ENCODE measurements at regions not wholly inside any gene's neighbourhood (a gene's known extent, or its start where the extent isn't known, plus 50 kb on each side); places are given as distances from the start of the nearest gene placed in this dataset.

DNA sequence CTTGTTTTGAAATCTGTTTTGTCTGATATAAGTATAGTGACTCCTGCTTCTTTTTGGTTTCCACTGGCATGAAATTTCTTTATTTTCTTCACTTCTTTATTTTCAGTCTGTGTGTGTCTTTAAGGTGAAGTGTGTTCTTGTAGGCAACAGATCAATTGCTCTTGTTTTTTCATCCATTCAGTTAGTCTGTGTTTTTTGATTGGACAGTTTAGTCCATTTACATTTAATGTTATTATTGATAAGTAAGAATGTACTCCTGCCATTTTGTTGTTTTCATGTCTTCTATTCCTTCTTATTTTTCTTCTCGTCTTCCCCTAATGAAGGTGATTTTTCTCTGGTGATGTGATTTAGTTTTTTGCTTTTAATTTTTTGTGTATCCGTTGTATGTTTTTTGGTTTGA, 487.7 kb upstream of the PBX1 start:
- TF ChIP-seq POLR2AphosphoS5 (IDR thresholded peaks at IDR 0.05; ENCODE audit: low read depth, low read length) (no peak), POLR2A (IDR thresholded peaks at IDR 0.05; ENCODE audit: low read depth, low read length) (no peak), SPI1 (IDR thresholded peaks at IDR 0.05; ENCODE audit: low read depth, low read length) (no peak), TAF1 (IDR thresholded peaks at IDR 0.05; ENCODE audit: low read depth, low read length) (no peak), POU2F2 (IDR thresholded peaks at IDR 0.05; ENCODE audit: low read depth, low read length) (no peak), PAX5 (IDR thresholded peaks at IDR 0.05; ENCODE audit: insufficient read depth, low read length, severe bottlenecking) (no peak)
